IMR-90 (cell line): ENCODE measurements at regions not wholly inside any gene's neighbourhood (a gene's known extent, or its start where the extent isn't known, plus 50 kb on each side); places are given as distances from the start of the nearest gene placed in this dataset.

Source experiments
- ATAC-seq: fragments of 200-7000 bp; cut with Tn5 transposase; 2 replicates; pipeline ENCODE4 v1.9.1; 2020; ENCODE audit warnings: low read depth, mild to moderate bottlenecking, moderate library complexity
- BruUV-seq: library from RNA; stranded (reverse); fragments of 400-500 nt; replicated peaks from 2 replicates; lab custom pipeline; 2021; lab: Mats Ljungman, UMichigan
- CTCF ChIA-PET: fragments of 300-600 bp; formaldehyde crosslinking; extraction: SDS; loops from one replicate; lab custom pipeline; 2021; ENCODE audit warnings: antibody characterized with exemption; lab: Yijun Ruan, JAX
- POLR2A ChIA-PET: fragments of 300-600 bp; sonication (Branson Sonifier 250); formaldehyde crosslinking; loops from one replicate; lab custom pipeline; 2022; ENCODE audit warnings: antibody characterized with exemption; ENCODE audit not compliant: unreplicated experiment; lab: Charles Lee
- DNase-seq: peaks from one replicate; pipeline ENCODE4 v3.0.0; 2013
- H2AFZ ChIP-seq: replicated peaks from 2 replicates; pipeline ENCODE3; 2013; ENCODE audit warnings: low read length, mild to moderate bottlenecking; ENCODE audit not compliant: poor library complexity
- H2AK5ac ChIP-seq: 2 replicates; pipeline ENCODE4 v1.6.1; 2013; ENCODE audit warnings: low read depth, low read length, inconsistent platforms
- H2AK9ac ChIP-seq: replicated peaks from 2 replicates; pipeline ENCODE3; 2013; ENCODE audit warnings: mild to moderate bottlenecking, low read depth, low read length, moderate library complexity; ENCODE audit not compliant: poor library complexity
- H2BK120ac ChIP-seq: 2 replicates; pipeline ENCODE4 v1.6.1; 2013; ENCODE audit warnings: low read depth, low read length, inconsistent platforms
- H2BK15ac ChIP-seq: 3 replicates; pipeline ENCODE4 v1.6.1; 2013; ENCODE audit warnings: low read depth, low read length, inconsistent platforms
- H2BK20ac ChIP-seq: 2 replicates; pipeline ENCODE4 v1.6.1; 2013; ENCODE audit warnings: low read depth, mild to moderate bottlenecking, inconsistent platforms, low read length, moderate library complexity
- H2BK5ac ChIP-seq: 2 replicates; pipeline ENCODE4 v1.6.1; 2013; ENCODE audit warnings: mild to moderate bottlenecking, low read depth, low read length, inconsistent platforms; ENCODE audit not compliant: poor library complexity, severe bottlenecking
- H3K14ac ChIP-seq: replicated peaks from 2 replicates; pipeline ENCODE4 v1.6.1; 2013; ENCODE audit warnings: low read depth, low read length, inconsistent platforms
- H3K18ac ChIP-seq: 2 replicates; pipeline ENCODE4 v1.6.1; 2013; ENCODE audit warnings: low read depth, low read length, control low read depth
- H3K23ac ChIP-seq: 2 replicates; pipeline ENCODE4 v1.6.1; 2013; ENCODE audit warnings: low read depth, low read length, inconsistent platforms
- H3K27ac ChIP-seq: 2 replicates; pipeline ENCODE4 v1.5.1; 2013; ENCODE audit warnings: mild to moderate bottlenecking, control low read depth, low read length; ENCODE audit not compliant: insufficient read depth
- H3K27me3 ChIP-seq: 2 replicates; pipeline ENCODE4 v1.6.1; 2013; ENCODE audit warnings: low read length; ENCODE audit not compliant: control insufficient read depth, insufficient read depth
- H3K36me3 ChIP-seq: 2 replicates; pipeline ENCODE4 v1.6.1; 2013; ENCODE audit warnings: low read length, mixed read lengths; ENCODE audit not compliant: control insufficient read depth, insufficient read depth
- H3K4ac ChIP-seq: 2 replicates; pipeline ENCODE4 v1.6.1; 2013; ENCODE audit warnings: low read depth, low read length, inconsistent platforms
- H3K4me1 ChIP-seq: 2 replicates; pipeline ENCODE4 v1.6.1; 2013; ENCODE audit warnings: low read length, mixed read lengths; ENCODE audit not compliant: control insufficient read depth, insufficient read depth
- H3K4me2 ChIP-seq: 2 replicates; pipeline ENCODE4 v1.6.1; 2013; ENCODE audit warnings: low read depth, mild to moderate bottlenecking, control low read depth, low read length, moderate library complexity
- H3K4me3 ChIP-seq: 2 replicates; pipeline ENCODE4 v1.5.1; 2013; ENCODE audit warnings: low read depth, mild to moderate bottlenecking, control low read depth, low read length, moderate library complexity; ENCODE audit not compliant: insufficient read depth
- H3K56ac ChIP-seq: 2 replicates; pipeline ENCODE4 v1.6.1; 2013; ENCODE audit warnings: low read length, inconsistent platforms; ENCODE audit not compliant: insufficient read depth; ENCODE audit errors: extremely low read depth
- H3K79me1 ChIP-seq, 2 experiments: 2 replicates each; pipeline ENCODE4 v1.6.1; 2013; ENCODE audit warnings: low read length in 2 of 2, inconsistent platforms in 1 of 2, low read depth in 1 of 2
- H3K9ac ChIP-seq: 2 replicates; pipeline ENCODE4 v1.6.1; 2013; ENCODE audit warnings: low read depth, low read length, control low read depth
- H3K9me1 ChIP-seq: 2 replicates; pipeline ENCODE4 v1.6.1; 2013; ENCODE audit warnings: low read length, inconsistent platforms; ENCODE audit not compliant: insufficient read depth
- H3K9me3 ChIP-seq: 2 replicates; pipeline ENCODE4 v1.6.1; 2013; ENCODE audit warnings: low read length; ENCODE audit not compliant: control insufficient read depth, insufficient read depth
- H4K20me1 ChIP-seq: 2 replicates; pipeline ENCODE4 v1.6.1; 2013; ENCODE audit warnings: low read length, inconsistent platforms; ENCODE audit not compliant: insufficient read depth
- H4K5ac ChIP-seq: 2 replicates; pipeline ENCODE4 v1.6.1; 2013; ENCODE audit warnings: mild to moderate bottlenecking, low read depth, low read length, control low read depth
- H4K8ac ChIP-seq, 2 experiments: 2 replicates each; pipeline ENCODE4 v1.6.1; 2013; ENCODE audit warnings: low read depth in 2 of 2, low read length in 2 of 2, control low read depth in 1 of 2, inconsistent platforms in 1 of 2
- H4K91ac ChIP-seq: 2 replicates; pipeline ENCODE4 v1.6.1; 2013; ENCODE audit warnings: low read depth, low read length, inconsistent platforms; ENCODE audit not compliant: insufficient read depth
- BHLHE40 ChIP-seq: fragments of 150-350 bp; IDR thresholded peaks from 2 replicates; pipeline ENCODE4 v1.6.1; 2016; ENCODE audit warnings: mild to moderate bottlenecking, low read depth, low read length
- CEBPB ChIP-seq: IDR thresholded peaks from 2 replicates; pipeline ENCODE4 v1.6.1; 2012; ENCODE audit warnings: low read depth, low read length, improper control_type of control experiment
- CHD1 ChIP-seq: IDR thresholded peaks from 2 replicates; pipeline ENCODE4 v1.6.1; 2012; ENCODE audit warnings: low read depth, low read length, improper control_type of control experiment
- FOS ChIP-seq: fragments of 150-350 bp; IDR thresholded peaks from 2 replicates; pipeline ENCODE4 v1.6.1; 2016; ENCODE audit warnings: low read depth, low read length
- MAFK ChIP-seq: IDR thresholded peaks from 2 replicates; pipeline ENCODE4 v1.6.1; 2012; ENCODE audit warnings: low read depth, low read length, improper control_type of control experiment
- MAZ ChIP-seq: IDR thresholded peaks from 2 replicates; pipeline ENCODE4 v1.6.1; 2012; ENCODE audit warnings: low read depth, mild to moderate bottlenecking, low read length, improper control_type of control experiment, moderate library complexity, borderline replicate concordance
- MXI1 ChIP-seq: IDR thresholded peaks from 2 replicates; pipeline ENCODE4 v1.6.1; 2012; ENCODE audit warnings: low read depth, mild to moderate bottlenecking, low read length, moderate library complexity, borderline replicate concordance
- NFE2L2 ChIP-seq: fragments of 150-350 bp; IDR thresholded peaks from 2 replicates; pipeline ENCODE4 v1.6.1; 2016; ENCODE audit warnings: low read depth, mild to moderate bottlenecking, low read length
- POLR2A ChIP-seq: IDR thresholded peaks from 2 replicates; pipeline ENCODE4 v1.6.1; 2012; ENCODE audit warnings: mild to moderate bottlenecking, low read depth, low read length
- RAD21 ChIP-seq: IDR thresholded peaks from 2 replicates; pipeline ENCODE4 v1.6.1; 2012; ENCODE audit warnings: low read length, improper control_type of control experiment
- RCOR1 ChIP-seq: IDR thresholded peaks from 2 replicates; pipeline ENCODE4 v1.6.1; 2012; ENCODE audit warnings: mild to moderate bottlenecking, low read length, improper control_type of control experiment; ENCODE audit not compliant: insufficient replicate concordance
- RFX5 ChIP-seq: IDR thresholded peaks from 2 replicates; pipeline ENCODE4 v1.8.0; 2012; ENCODE audit warnings: low read depth, mild to moderate bottlenecking, low read length, moderate library complexity
- SMC3 ChIP-seq: fragments of 150-350 bp; IDR thresholded peaks from 2 replicates; pipeline ENCODE4 v1.6.1; 2016; ENCODE audit warnings: low read depth, mild to moderate bottlenecking, antibody characterized with exemption, low read length, moderate library complexity
- WGBS, 2 experiments: methylation state at CpG; one replicate each; pipeline versions ENCODE4 v1.1.5 to v1.1.7; 2013; ENCODE audit warnings: missing lambda C conversion rate in 2 of 2; ENCODE audit not compliant: insufficient read length in 1 of 2; ENCODE audit errors: extremely low coverage in 2 of 2; 5-methylcytosine and 5-hydroxymethylcytosine counted together
- dilution Hi-C: fragments of 300-500 bp; cut with HindIII; formaldehyde crosslinking; loops from one replicate; pipeline ENCODE4 v1.14.3; 2018; ENCODE audit warnings: low sequenced_read_pairs; ENCODE audit not compliant: unreplicated experiment
- in situ Hi-C: fragments of 300-500 bp; cut with MboI; formaldehyde crosslinking; loops from 3 replicates; pipeline ENCODE4 v1.14.3; 2019; ENCODE audit warnings: low sequenced_read_pairs, inconsistent platforms, mixed read lengths
- intact Hi-C: fragments of 100-400 bp; cut with micrococcal nuclease; formaldehyde crosslinking; loops from 2 replicates; pipeline ENCODE4 v1.10.0; 2022
- TF ChIP-seq, protein P1 (sequence below): fragments of 150-350 bp; IDR thresholded peaks from 2 replicates; pipeline ENCODE4 v1.6.1; 2016; ENCODE audit warnings: low read depth, mild to moderate bottlenecking, low read length, moderate library complexity, borderline replicate concordance
- TF ChIP-seq, protein P2 (sequence below): fragments of 150-350 bp; IDR thresholded peaks from 2 replicates; pipeline ENCODE4 v1.6.1; 2017; ENCODE audit warnings: mild to moderate bottlenecking, antibody characterized with exemption, low read length, low read depth
- TF ChIP-seq, protein P3 (sequence below): conservative IDR thresholded peaks from 2 replicates; pipeline ENCODE4 v1.5.1; 2012; ENCODE audit warnings: mild to moderate bottlenecking, low read depth, low read length, improper control_type of control experiment

- POLR2A ChIA-PET = no interaction called here
- Histone ChIP-seq H3K4me3 (no peak overlapping the region), H3K79me1 (no peaks in the 10 kb centered on the region), H3K27ac (no peak overlapping the region), H2BK20ac (no peak overlapping the region), H4K5ac (no peak overlapping the region), H3K9me3 (no peaks in the 10 kb centered on the region), H3K14ac (no peak overlapping the region), H4K91ac (no peak overlapping the region), H2AK5ac (no peak overlapping the region), H2AFZ (no peak overlapping the region), H2BK5ac (no peak overlapping the region), H3K56ac (no peak overlapping the region), H3K23ac (no peak overlapping the region), H2BK15ac (no peak overlapping the region), H2AK9ac (no peak overlapping the region), H3K27me3 (peaks cover 3% of the 10 kb centered on the region; the same call in 1 of the 2 replicates), H3K9ac (no peak overlapping the region), H3K4ac (no peak overlapping the region), H2BK120ac (no peak overlapping the region), H4K8ac (no peak overlapping the region), H3K18ac (no peak overlapping the region), H4K20me1 (no peaks in the 10 kb centered on the region), H3K4me2 (no peak overlapping the region), H3K4me1 (no peaks in the 10 kb centered on the region), H3K9me1 (no peaks in the 10 kb centered on the region), H3K36me3 (no peaks in the 10 kb centered on the region)
- intact Hi-C loops (no loop called here), dilution Hi-C loops (no loop called here), in situ Hi-C loops (loop anchor here (10.0 kb wide), 1 partner anchor 246 kb away; no protein-coding TSS in a partner anchor)
- no TSS peak for BruUV-seq
- CTCF ChIA-PET = no interaction called here
- ATAC-seq = no peak
- no CpG with 5 or more reads among the region's 2 CpGs for WGBS, 2 experiments
- TF ChIP-seq RAD21 (no peak), CHD1 (no peak), NFE2L2 (no peak), MAFK (no peak), SMC3 (no peak), CEBPB (no peak), RFX5 (no peak), RCOR1 (no peak), BHLHE40 (no peak), FOS (no peak), MAZ (no peak), MXI1 (no peak), POLR2A (no peak)
- TF ChIP-seq, protein P1, sequence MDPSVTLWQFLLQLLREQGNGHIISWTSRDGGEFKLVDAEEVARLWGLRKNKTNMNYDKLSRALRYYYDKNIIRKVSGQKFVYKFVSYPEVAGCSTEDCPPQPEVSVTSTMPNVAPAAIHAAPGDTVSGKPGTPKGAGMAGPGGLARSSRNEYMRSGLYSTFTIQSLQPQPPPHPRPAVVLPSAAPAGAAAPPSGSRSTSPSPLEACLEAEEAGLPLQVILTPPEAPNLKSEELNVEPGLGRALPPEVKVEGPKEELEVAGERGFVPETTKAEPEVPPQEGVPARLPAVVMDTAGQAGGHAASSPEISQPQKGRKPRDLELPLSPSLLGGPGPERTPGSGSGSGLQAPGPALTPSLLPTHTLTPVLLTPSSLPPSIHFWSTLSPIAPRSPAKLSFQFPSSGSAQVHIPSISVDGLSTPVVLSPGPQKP = no peak
- TF ChIP-seq, protein P2, sequence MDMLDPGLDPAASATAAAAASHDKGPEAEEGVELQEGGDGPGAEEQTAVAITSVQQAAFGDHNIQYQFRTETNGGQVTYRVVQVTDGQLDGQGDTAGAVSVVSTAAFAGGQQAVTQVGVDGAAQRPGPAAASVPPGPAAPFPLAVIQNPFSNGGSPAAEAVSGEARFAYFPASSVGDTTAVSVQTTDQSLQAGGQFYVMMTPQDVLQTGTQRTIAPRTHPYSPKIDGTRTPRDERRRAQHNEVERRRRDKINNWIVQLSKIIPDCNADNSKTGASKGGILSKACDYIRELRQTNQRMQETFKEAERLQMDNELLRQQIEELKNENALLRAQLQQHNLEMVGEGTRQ = no peak
- TF ChIP-seq, protein P3, sequence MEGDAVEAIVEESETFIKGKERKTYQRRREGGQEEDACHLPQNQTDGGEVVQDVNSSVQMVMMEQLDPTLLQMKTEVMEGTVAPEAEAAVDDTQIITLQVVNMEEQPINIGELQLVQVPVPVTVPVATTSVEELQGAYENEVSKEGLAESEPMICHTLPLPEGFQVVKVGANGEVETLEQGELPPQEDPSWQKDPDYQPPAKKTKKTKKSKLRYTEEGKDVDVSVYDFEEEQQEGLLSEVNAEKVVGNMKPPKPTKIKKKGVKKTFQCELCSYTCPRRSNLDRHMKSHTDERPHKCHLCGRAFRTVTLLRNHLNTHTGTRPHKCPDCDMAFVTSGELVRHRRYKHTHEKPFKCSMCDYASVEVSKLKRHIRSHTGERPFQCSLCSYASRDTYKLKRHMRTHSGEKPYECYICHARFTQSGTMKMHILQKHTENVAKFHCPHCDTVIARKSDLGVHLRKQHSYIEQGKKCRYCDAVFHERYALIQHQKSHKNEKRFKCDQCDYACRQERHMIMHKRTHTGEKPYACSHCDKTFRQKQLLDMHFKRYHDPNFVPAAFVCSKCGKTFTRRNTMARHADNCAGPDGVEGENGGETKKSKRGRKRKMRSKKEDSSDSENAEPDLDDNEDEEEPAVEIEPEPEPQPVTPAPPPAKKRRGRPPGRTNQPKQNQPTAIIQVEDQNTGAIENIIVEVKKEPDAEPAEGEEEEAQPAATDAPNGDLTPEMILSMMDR = no peak
- no peak for DNase-seq
Observed at GRCh38 chr1:110770832-110771231, 96.1 kb upstream of the KCNA3 start.
